Hematopoietic multipotent progenitor cell treated with erythropoietin and hydrocortisone succinate and interleukin-3 and kit ligand, for 6 days (in vitro differentiated cells): ENCODE measurements at regions not wholly inside any gene's neighbourhood (a gene's known extent, or its start where the extent isn't known, plus 50 kb on each side); places are given as distances from the start of the nearest gene placed in this dataset.

Source experiments
- DNase-seq: peaks from one replicate; pipeline ENCODE4 v3.0.0-alpha.2; 2015

- DNase-seq, result peak; percentile 11
Observed at GRCh38 chr20:60653111-60653845, 598.8 kb upstream of the CDH4 start.

- no peak for DNase-seq
Observed at GRCh38 chr20:60658681-60659080, 593.4 kb upstream of the CDH4 start.

- no peak for DNase-seq
Observed at GRCh38 chr20:60659240-60659639, 592.8 kb upstream of the CDH4 start.

GRCh38 chr20:60662307-60662706 lies 589.8 kb upstream of the CDH4 start:
- no peak for DNase-seq

GRCh38 chr20:60664106-60664505 lies 588.0 kb upstream of the CDH4 start:
- DNase-seq, result no peak

GRCh38 chr20:60667641-60668040 lies 584.4 kb upstream of the CDH4 start:
- DNase-seq, result no peak

- DNase-seq, result no peak
Observed at GRCh38 chr20:60669211-60669610, 582.9 kb upstream of the CDH4 start.

GRCh38 chr20:60676011-60676410 lies 576.0 kb upstream of the CDH4 start:
- DNase-seq, result no peak

- DNase-seq, result no peak
Observed at GRCh38 chr20:60677819-60678218, 574.2 kb upstream of the CDH4 start.

- DNase-seq, result no peak
Observed at GRCh38 chr20:60680554-60680953, 571.5 kb upstream of the CDH4 start.

- DNase-seq, result no peak
Observed at GRCh38 chr20:60687213-60687612, 564.8 kb upstream of the CDH4 start.

- DNase-seq, result no peak
Observed at GRCh38 chr20:60690771-60691170, 561.3 kb upstream of the CDH4 start.

GRCh38 chr20:60691966-60692615 lies 560.0 kb upstream of the CDH4 start:
- DNase-seq, result no peak

- DNase-seq, result no peak
Observed at GRCh38 chr20:60693496-60694133, 558.4 kb upstream of the CDH4 start.

GRCh38 chr20:60694763-60695162 lies 557.3 kb upstream of the CDH4 start:
- no peak for DNase-seq

GRCh38 chr20:60695226-60696000 lies 556.6 kb upstream of the CDH4 start:
- no peak for DNase-seq

- no peak for DNase-seq
Observed at GRCh38 chr20:60697252-60697651, 554.8 kb upstream of the CDH4 start.

GRCh38 chr20:60700728-60701127 lies 551.3 kb upstream of the CDH4 start:
- no peak for DNase-seq

- no peak for DNase-seq
Observed at GRCh38 chr20:60704147-60704546, 547.9 kb upstream of the CDH4 start.

- no peak for DNase-seq
Observed at GRCh38 chr20:60713396-60713795, 538.7 kb upstream of the CDH4 start.

GRCh38 chr20:60715172-60715571 lies 536.9 kb upstream of the CDH4 start:
- DNase-seq, result no peak

GRCh38 chr20:60718743-60719480 lies 533.1 kb upstream of the CDH4 start:
- peak; percentile 8 for DNase-seq
